GM19023 (cell line): ENCODE measurements at regions not wholly inside any gene's neighbourhood (a gene's known extent, or its start where the extent isn't known, plus 50 kb on each side); places are given as distances from the start of the nearest gene placed in this dataset.

ENCODE experiments used
- ATAC-seq: cut with Tn5 transposase; IDR thresholded peaks from one replicate; pipeline ENCODE4 v1.9.1; 2021; ENCODE audit warnings: mild to moderate bottlenecking, moderate library complexity; ENCODE audit not compliant: unreplicated experiment

DNA sequence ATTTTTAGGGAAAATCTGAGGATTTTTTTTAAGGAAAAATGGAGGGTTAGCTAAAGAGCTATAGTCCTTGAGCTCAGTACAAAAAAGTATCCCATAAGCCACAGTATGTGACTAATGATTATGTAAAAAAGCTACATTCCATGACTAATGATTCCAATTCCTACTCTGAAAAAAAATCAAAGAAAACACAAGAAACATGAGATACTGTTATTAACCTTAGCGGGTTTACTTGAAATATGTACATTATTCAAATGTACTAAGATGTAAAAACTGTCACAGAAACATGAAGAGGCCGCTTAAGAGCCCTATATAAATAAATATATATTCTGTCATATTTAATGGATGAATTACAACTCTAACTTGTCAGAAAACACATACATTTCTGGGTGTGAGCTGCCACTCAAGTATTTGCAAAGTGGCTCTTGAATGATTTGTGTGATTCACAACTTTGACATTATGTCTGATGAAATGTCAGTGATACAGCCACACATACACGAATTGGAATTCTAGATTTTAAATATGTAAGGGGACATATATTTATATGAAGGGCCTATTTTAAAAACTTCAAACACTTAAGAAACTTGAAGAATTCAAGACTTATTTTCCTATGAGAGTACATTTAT, 518.7 kb upstream of the SUCLG2 start:
- no peak for ATAC-seq

DNA sequence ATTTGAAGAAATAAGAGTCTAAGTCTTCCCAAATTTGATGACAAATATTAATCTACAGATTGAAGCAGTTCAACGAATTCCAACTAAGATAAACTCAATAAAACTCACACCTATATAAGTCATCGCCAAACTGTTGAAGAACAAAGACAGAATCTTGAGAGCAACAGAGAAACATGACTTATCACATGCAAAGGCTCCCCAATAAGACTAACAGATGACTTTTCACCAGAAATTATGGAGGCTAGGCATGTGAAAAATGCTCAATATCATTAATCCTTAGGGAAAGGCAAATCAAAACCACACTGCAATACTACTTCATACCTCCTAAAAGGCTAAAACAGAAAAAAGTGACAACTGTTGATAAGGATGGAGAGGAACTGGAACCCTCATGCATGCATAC, 517.6 kb upstream of the SUCLG2 start:
- ATAC-seq: no peak

DNA sequence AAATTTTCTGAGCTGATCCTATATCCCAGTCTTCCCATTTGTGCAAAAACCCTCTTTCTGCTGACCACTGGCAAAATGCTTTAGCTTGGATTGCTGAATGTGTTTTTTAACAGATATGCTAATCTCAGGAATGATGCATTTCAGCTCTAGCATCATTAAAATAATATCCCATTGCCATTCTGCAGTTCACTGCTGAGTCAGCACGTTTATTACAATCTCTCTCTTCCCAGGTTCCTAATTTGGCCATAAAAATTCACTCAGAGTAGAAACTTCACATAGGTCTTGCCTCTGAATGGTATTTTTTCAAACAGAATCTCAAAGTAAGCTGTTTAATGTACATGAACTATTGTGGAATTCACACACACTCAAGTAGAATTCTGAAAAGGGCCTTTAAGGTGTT, 509.6 kb upstream of the SUCLG2 start:
- ATAC-seq: no peak

DNA sequence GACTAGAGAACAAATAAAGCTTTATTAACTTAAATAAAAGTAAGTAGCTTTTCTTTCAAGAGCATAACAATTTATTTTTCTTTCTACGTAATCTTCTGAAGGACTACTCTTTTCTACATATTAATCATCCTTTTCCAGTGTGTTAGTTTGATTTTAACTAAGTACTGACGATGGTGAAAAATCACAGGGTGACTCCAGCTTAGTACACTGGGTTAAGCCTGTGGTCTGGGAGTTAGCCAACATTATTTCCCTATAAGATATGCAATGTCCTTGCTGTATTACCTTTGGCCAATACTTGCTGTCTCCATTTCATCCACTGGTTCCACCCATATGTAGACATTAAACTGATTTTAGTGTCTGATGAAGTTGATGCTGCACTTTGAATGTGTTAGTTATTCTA, 508.6 kb upstream of the SUCLG2 start:
- ATAC-seq: no peak

DNA sequence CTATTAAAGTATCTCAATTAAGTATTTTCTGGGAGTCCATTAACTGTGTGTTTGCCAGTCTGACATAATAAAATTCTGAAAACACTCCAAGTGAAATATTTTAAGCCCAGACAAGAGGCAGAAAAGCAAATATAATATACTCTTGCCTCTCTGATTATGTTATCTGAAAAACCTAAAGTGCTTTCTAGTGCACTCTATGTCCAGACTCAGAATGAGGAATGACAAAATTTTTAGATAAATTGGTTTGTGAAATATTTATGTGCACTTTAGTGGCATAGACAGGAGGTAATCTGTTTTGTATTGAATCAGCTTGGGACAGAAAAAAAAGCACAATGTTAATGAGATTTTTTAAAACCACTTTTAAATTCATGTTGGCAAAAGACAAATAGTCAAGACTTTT, 508.2 kb upstream of the SUCLG2 start:
- ATAC-seq: no peak

DNA sequence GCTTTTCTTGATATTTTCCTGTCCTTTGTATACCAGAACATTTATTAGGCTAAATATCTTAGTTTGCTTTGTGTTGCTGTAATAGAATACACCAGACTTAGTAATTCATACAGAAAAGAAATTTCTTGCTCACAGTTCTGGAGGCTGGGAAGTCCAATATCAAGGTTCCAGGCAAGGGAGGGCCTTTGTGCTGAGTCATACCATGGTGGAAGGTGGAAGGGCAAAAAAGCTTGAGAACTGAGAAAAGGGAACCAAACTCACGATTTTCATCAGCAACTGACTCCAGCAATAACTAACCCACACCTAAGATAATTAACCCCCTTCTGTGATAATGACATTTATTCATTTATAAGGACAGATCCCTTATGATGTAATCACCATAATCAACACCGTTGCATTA, 496.9 kb upstream of the SUCLG2 start:
- ATAC-seq: no peak

DNA sequence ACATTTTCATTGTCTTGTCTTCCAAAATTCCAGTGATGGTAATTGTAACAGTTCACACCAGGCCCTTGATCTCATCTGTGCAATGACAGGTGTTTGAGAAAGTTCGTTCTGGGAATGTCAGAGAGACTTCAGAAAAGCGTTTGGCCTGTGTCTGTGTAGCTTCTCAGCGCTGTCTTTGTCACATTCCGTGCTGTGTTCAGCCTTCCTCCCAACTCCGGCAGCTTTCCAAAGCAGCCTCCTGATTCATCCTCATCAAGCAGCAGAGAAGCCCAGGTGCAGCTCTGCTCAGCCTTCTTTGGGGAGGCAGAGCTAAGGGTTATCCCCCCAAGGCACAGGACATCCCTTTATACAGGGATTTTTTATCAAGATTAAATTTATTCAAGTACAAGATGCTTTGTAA, 494.0 kb upstream of the SUCLG2 start:
- no peak for ATAC-seq

DNA sequence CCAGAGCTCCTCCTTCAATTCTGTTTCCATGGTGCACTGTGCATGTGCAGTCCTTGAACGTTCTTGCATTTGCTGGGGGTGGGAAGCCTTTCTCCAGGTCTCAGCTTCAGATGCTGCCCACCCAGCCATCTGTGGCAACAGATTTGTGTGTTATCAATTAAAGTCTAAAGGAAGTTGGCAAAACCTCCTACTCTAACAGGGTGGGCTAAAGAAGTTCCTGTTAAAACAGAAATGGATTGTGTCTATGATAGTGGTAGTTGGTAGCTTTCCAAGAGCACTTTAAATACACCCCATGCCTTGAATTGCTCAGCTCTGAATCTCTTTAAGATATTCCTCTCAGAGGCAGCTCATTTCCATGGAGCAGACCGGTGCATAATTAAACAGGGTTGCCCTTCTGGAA, 488.0 kb upstream of the SUCLG2 start:
- ATAC-seq: no peak

DNA sequence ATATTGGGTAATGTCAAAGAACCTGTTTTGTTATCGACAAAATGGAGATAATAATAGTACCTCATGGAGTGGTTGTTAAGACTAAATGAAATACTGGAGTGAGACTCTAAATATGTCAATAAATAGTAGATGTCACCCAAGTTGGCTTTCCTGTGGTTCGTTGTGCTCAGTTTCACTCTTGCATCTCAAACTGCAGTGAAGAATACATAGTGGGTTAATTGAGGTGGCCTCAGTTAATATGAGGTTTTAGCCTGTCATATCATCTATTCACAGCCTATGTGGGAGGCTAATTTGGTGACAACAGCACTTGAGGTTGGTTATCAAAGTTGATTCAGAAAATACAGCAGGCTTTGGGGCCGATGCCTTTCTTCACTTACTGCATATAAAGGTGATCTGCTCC, 485.5 kb upstream of the SUCLG2 start:
- ATAC-seq: no peak

DNA sequence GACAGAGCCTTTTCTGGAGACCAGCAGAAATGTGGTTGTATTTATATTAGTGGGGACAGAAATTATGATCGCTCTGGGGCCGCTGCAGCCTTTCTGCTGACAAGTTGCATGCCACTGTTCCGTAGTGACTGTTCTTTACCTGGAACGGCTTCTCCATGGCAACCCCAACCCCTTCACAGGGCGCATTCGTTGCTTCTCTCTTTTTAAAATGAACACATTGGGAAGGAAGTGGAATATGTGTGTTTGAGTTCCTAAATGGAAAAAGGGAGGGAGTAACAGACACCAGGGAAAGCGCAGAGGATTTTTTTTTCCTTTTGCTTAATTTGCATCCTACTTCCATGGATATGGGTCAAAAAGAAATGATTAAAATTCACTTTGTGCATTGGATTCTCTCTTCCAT, 482.0 kb upstream of the SUCLG2 start:
- no peak for ATAC-seq

DNA sequence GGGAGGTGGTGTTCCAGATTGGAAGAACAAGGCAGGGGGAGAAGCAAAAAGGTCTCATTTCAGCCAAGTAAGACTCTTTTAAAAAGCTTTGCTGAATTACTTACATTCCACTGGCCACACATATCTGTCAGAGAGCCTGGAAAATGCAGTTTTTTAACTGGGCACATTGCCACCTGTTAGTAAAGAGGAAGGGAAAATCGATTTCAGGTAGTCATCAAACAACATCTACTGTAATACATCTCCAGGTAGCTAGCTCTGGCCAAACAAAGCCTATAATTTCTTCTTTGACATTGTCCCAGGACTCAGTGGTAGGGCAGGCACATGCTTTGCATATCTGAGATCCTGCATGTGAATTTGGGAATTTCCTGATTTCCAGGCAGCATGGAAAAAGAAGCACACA, 480.7 kb upstream of the SUCLG2 start:
- no peak for ATAC-seq

DNA sequence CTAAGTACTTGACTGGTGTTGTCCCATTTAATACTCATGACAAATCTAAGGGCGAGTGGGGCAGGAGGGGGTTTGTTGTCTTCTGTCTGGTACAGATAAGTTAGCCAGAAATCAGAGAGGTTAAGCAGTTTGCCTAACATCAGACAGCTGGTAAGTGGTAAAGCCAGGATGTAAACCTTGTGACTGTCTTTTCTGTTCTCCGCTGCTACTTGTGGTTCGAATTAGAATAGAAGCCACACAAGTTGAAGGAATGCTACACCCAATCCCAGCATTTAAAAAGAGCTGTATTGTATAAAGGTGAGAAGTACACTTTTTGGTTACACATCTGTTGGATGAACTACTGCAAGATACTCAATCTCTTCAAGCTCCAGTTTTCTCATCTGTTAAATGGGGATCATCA, 474.7 kb upstream of the SUCLG2 start:
- ATAC-seq: no peak

DNA sequence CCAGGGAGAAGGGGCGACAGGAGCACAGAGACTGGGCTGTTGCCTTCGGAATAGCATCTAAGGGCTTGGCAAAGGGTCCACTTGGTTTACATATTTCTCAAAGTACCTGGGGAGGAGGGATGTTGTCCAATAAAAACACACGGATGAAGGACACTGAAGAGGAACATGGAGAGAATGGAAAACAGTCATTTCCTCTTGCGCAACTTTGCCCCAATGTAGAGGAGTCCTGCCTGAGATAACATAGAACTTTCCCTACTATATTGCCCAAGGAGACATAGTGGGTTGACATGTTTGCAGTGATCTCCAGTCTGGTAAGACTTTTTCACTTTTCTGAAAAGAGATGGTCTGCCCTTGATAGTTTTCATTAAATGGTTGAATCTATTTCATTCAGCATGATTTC, 468.8 kb upstream of the SUCLG2 start:
- no peak for ATAC-seq

DNA sequence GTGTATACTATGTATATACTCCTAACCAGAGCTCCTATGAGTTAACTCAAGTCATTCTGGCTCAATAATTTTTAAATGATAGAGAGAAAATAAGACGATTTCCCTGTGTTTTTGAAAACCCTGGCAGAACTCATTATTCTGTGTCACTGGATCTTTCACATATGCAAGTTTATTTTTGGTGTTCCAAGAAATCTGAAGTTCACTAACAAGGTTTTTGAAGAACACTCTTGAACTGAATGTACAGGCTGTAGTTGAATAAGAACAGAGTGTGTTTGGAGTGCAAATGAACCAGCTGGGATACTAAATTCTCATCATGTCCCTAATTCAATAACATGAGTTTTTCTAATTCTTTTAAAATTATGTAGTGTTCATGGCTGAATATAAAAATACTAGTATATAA, 466.9 kb upstream of the SUCLG2 start:
- no peak for ATAC-seq

DNA sequence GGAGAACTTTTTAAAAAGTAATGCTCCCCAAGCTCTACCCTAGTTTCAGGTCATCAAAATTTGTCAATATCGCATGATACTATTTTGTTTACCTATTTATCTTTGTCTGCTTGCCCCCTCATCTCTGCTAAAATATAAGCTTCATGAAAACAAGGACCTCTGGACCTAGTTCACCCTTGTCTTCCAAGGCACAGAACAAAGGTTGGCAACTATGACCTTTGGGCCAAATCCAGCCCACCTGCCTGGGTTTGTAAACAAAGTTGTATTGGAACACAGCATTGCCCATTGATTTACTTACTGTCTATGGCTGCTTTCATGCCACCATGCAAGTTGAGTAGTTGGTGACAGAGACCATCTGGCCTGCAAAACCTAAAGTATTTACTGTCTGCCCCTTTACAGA, 462.2 kb upstream of the SUCLG2 start:
- ATAC-seq: no peak

DNA sequence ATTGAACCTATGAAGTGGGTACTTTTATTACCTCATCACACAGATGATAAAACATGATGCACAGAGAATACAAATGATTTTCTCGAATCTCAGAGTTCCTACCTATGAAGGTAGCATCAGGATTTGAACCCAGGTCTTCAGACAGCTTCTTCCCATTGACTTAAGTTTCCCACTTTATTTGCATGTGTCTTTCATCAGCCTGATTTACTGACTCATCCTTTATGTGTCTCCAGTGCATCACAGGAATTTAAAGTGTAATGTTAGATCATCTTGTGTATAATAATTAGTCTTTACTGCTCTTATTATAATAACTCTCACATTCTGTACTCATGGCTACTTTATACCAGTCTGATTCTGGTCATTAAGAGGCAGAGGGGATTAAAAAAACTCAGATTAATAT, 449.4 kb upstream of the SUCLG2 start:
- ATAC-seq: no peak

DNA sequence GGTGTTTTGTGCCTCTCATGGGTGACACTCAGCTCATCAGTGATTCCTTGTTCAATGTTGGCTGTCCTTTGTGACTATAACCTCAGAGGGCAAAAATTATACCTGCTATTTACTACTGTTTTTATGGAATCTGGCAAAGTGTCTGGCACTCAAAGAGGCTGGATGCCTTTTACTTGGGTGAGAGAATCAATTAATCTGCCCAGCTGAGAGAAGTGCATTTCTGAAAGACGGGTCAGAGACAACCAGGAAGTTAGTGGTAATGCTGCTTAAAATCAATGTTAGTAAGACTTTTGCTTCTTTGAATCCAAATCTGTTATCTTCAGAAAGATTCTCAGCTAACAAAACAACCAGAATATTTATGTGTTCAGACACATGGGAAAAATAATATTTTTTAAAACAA, 436.2 kb upstream of the SUCLG2 start:
- ATAC-seq: no peak

DNA sequence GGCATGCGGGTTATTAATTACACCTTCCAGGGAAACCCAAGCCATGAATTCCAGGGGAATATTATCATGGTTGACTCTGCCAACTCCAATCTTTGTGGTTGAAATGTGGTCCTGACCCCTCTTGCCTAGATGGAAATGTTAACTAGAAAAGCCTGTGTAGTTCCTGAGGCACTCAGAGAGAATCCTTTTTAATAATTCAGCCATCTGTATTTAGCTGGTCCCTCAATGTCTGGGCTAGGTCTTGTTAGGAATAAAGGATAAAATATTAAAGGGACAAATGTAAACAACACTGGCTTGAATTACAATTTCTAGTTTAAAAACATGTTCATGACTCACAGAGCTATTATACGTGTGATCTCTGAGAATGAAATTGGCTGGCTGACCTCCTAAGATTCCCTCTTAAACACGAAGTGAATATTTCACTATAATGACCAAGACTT, 435.2 kb upstream of the SUCLG2 start:
- no peak for ATAC-seq

DNA sequence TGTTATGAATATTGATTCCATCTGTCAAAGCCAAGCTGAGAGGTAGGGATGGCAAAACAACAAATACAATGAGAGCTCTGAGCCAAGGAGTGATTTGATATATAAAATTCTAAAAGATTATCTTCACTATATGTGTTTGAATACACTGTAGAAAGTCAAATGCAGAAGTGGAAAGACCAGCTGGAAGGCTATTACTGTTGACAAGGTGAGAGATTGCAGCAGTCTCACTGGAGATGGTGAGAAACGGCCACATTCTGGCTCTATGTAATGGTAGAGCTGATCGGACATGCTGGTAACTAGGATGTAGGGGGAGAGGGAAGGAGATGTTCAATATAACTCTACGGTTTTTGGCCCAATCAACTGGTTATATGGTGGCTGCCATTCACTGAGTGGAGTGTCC, 434.2 kb upstream of the SUCLG2 start:
- ATAC-seq: no peak

DNA sequence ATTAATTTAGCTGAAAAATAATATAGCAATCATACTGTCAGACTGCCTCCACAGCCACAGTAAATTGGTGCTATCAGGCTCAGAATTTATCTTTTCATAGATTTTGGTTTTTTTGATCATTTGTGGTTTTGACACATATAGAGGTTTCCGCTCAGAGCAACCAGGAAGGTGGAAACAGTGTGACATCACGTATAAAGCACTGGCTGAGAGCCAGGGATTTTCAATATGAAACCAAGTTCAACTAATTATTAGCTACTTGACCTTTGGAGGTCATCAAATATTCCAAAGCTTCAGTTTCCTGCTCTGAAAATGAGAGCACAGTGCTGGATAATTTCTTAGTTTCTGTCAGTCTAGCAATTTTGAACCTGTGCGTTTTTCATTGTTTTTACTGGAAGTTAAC, 433.8 kb upstream of the SUCLG2 start:
- no peak for ATAC-seq

DNA sequence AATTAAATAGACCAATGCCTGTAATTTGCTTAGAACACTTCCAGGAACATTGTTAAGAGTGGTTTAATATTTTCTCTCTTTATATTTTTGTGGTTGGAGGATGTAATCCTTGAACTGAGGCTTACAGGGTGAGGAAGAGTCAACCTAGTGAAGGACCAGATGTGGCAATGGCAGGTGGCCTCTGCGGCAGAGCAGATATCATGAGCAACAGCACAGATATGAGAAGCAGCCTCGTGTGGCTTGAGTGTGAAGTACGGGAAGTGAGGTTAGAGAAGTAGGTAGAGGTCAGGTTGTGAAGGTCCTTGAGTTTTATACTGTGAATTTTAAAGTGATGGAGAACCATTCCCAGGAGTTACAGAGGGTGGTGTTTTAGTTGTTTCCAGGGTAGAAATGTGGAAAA, 417.6 kb upstream of the SUCLG2 start:
- ATAC-seq: no peak

DNA sequence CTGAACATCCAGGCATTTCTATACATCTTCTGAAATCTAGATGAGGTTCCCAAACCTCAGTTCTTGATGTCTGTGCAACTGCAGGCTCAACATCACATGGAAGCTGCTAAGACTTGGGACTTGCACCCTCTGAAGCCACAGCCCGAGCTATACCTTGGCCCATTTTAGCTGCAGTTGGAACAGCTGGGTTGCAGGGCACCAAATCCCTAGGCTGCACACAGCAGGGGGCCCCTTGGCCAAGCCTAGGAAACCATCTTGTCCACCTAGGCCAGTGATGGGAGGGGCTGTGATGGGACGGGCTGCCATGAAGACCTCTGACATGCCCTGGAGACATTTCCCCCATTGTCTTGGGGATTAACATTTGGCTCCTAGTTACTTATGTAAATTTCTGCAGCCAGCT, 415.8 kb upstream of the SUCLG2 start:
- no peak for ATAC-seq

DNA sequence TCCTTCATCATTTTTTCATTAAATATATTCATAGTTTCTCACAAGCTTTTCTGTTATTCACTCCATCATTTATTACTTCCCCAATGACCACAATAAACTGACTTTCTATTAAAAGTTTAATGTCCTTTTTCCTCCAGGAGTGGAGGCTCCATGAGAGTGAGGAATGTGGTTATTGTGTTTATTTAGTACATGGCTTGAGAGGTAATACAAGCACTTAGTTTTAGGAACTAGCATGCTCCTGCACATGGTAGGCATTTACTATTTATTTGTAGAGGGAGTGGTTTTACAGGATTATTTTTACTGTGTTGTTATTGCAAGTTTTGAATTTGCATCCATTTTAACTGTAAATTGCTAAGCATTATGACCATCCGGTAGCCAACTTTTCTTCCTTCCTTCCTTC, 412.9 kb upstream of the SUCLG2 start:
- ATAC-seq: no peak

DNA sequence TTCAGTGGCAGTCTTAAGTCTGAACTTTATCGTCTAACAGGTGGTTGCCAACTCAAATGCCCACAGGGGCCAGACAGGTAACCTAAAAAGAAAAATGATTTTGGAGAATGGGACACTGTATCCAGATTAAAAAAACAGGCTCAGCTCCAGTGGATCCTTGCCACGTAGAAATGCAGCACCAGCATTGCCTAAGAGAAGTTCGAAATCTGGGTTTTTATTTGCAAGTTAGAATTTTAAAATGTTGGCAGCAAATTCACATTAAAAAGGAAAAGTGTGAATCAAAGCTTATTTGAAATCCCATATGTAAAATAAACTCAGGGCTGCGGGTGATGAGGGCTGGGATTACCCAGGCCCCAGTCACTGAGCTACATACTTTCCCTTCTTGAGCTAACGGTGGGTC, 408.5 kb upstream of the SUCLG2 start:
- no peak for ATAC-seq
